HUES64 (cell line): ENCODE measurements at regions not wholly inside any gene's neighbourhood (a gene's known extent, or its start where the extent isn't known, plus 50 kb on each side); places are given as distances from the start of the nearest gene placed in this dataset.
"Not testable (repeated sequence)": the region's sequence is repeated elsewhere in the genome, so short reads cannot be mapped to it uniquely, and the experiment has no call there.

Experiments used
- H3K27ac ChIP-seq: 2 replicates; pipeline ENCODE4 v1.7.0; 2013; ENCODE audit warnings: low read depth, low read length, inconsistent platforms
- H3K27me3 ChIP-seq: 2 replicates; pipeline ENCODE4 v1.6.1; 2013; ENCODE audit warnings: mild to moderate bottlenecking, low read length; ENCODE audit not compliant: insufficient read depth
- H3K36me3 ChIP-seq: 2 replicates; pipeline ENCODE4 v1.6.1; 2013; ENCODE audit warnings: mild to moderate bottlenecking, low read length; ENCODE audit not compliant: insufficient read depth
- H3K4me1 ChIP-seq: 2 replicates; pipeline ENCODE4 v1.6.1; 2013; ENCODE audit warnings: mild to moderate bottlenecking, low read length, moderate library complexity; ENCODE audit not compliant: insufficient read depth
- H3K4me3 ChIP-seq: 2 replicates; pipeline ENCODE4 v1.5.1; 2013; ENCODE audit warnings: mild to moderate bottlenecking, low read length, moderate library complexity
- H3K9ac ChIP-seq: 2 replicates; pipeline ENCODE4 v1.6.1; 2013; ENCODE audit warnings: mild to moderate bottlenecking, low read depth, low read length
- H3K9me3 ChIP-seq: 2 replicates; pipeline ENCODE4 v1.6.1; 2013; ENCODE audit warnings: low read depth, low read length; ENCODE audit not compliant: insufficient read depth
- whole genome bisulfite sequencing: fragments of 150-250, 120-280 bp; methylation state at CpG from one replicate; pipeline ENCODE4 v1.1.7; 2013; ENCODE audit warnings: missing lambda C conversion rate; 5-methylcytosine and 5-hydroxymethylcytosine counted together

- Histone ChIP-seq H3K4me3 (no peak overlapping the region), H3K27ac (no peak overlapping the region), H3K27me3 (no peaks in the 10 kb centered on the region), H3K36me3 (no peaks in the 10 kb centered on the region), H3K9ac (no peak overlapping the region), H3K9me3 (no peaks in the 10 kb centered on the region), H3K4me1 (no peaks in the 10 kb centered on the region)
- WGBS = 96% methylated on average over 5 of the region's 5 CpGs
Observed at GRCh38 chr18:55699233-55699765, 111.3 kb upstream of the TCF4 start.

GRCh38 chr18:55696811-55697210 is 108.8 kb upstream of the TCF4 start:
- Histone ChIP-seq H3K4me1 (no peaks in the 10 kb centered on the region), H3K9me3 (no peaks in the 10 kb centered on the region), H3K4me3 (no peak overlapping the region), H3K27ac (no peak overlapping the region), H3K36me3 (no peaks in the 10 kb centered on the region), H3K27me3 (no peaks in the 10 kb centered on the region), H3K9ac (no peak overlapping the region)
- 90% methylated on average over 3 of the region's 3 CpGs for WGBS

- no peak overlapping the region for H3K9ac ChIP-seq
- no peaks in the 10 kb centered on the region for H3K4me1 ChIP-seq
- no peaks in the 10 kb centered on the region for H3K36me3 ChIP-seq
- H3K9me3 ChIP-seq = no peaks in the 10 kb centered on the region
- no peak overlapping the region for H3K4me3 ChIP-seq
- H3K27me3 ChIP-seq = no peaks in the 10 kb centered on the region
- no peak overlapping the region for H3K27ac ChIP-seq
Observed at GRCh38 chr18:55695091-55695490, 107.1 kb upstream of the TCF4 start.

GRCh38 chr18:55694291-55694690 is 106.3 kb upstream of the TCF4 start:
- Histone ChIP-seq H3K27ac (no peak overlapping the region), H3K36me3 (no peaks in the 10 kb centered on the region), H3K9ac (no peak overlapping the region), H3K9me3 (no peaks in the 10 kb centered on the region), H3K4me3 (no peak overlapping the region), H3K4me1 (no peaks in the 10 kb centered on the region), H3K27me3 (no peaks in the 10 kb centered on the region)
- 97% methylated on average over 1 of the region's 1 CpG for WGBS

- Histone ChIP-seq H3K4me1 (no peaks in the 10 kb centered on the region), H3K27me3 (no peaks in the 10 kb centered on the region), H3K27ac (no peak overlapping the region)
Observed at GRCh38 chr18:55688030-55688429, 100.0 kb upstream of the TCF4 start.

GRCh38 chr18:55687106-55687505 is 99.1 kb upstream of the TCF4 start:
- Histone ChIP-seq H3K27ac (no peak overlapping the region), H3K27me3 (no peaks in the 10 kb centered on the region), H3K9ac (no peak overlapping the region), H3K4me3 (no peak overlapping the region), H3K9me3 (no peaks in the 10 kb centered on the region), H3K4me1 (no peaks in the 10 kb centered on the region), H3K36me3 (no peaks in the 10 kb centered on the region)
- 93% methylated on average over 2 of the region's 3 CpGs for WGBS

More at GRCh38 chr18:55688030-55688429, 100.0 kb upstream of the TCF4 start:
- no peaks in the 10 kb centered on the region for H3K9me3 ChIP-seq
- H3K9ac ChIP-seq = no peak overlapping the region
- no peak overlapping the region for H3K4me3 ChIP-seq
- H3K36me3 ChIP-seq = no peaks in the 10 kb centered on the region
- 96% methylated on average over 4 of the region's 4 CpGs for WGBS

- H3K9me3 ChIP-seq = no peaks in the 10 kb centered on the region
- no peaks in the 10 kb centered on the region for H3K4me1 ChIP-seq
- H3K36me3 ChIP-seq = no peaks in the 10 kb centered on the region
- H3K27ac ChIP-seq = no peak overlapping the region
- no peaks in the 10 kb centered on the region for H3K27me3 ChIP-seq
- no peak overlapping the region for H3K4me3 ChIP-seq
- H3K9ac ChIP-seq = no peak overlapping the region
Observed at GRCh38 chr18:55685638-55686037, 97.6 kb upstream of the TCF4 start.

- no peaks in the 10 kb centered on the region for H3K4me1 ChIP-seq
- WGBS = 95% methylated on average over 12 of the region's 12 CpGs
- H3K27me3 ChIP-seq = no peaks in the 10 kb centered on the region
- no peak overlapping the region for H3K4me3 ChIP-seq
- H3K36me3 ChIP-seq = no peaks in the 10 kb centered on the region
- no peaks in the 10 kb centered on the region for H3K9me3 ChIP-seq
- H3K9ac ChIP-seq = no peak overlapping the region
- no peak overlapping the region for H3K27ac ChIP-seq
Observed at GRCh38 chr18:55672574-55673361, 84.8 kb upstream of the TCF4 start.

GRCh38 chr18:55665506-55665905 is 77.5 kb upstream of the TCF4 start:
- Histone ChIP-seq H3K9ac (no peak overlapping the region), H3K4me3 (no peak overlapping the region), H3K9me3 (no peaks in the 10 kb centered on the region), H3K27ac (no peak overlapping the region), H3K36me3 (no peaks in the 10 kb centered on the region), H3K27me3 (no peaks in the 10 kb centered on the region), H3K4me1 (no peaks in the 10 kb centered on the region)
- WGBS = 92% methylated on average over 5 of the region's 5 CpGs

GRCh38 chr18:55664758-55665400 is 76.9 kb upstream of the TCF4 start:
- H3K27me3 ChIP-seq, H3K36me3 ChIP-seq, H3K4me1 ChIP-seq, H3K4me3 ChIP-seq, H3K9me3 ChIP-seq, H3K9ac ChIP-seq, H3K27ac ChIP-seq: not testable (repeated sequence)
- WGBS = 96% methylated on average over 44 of the region's 45 CpGs

GRCh38 chr18:55663891-55664290 is 75.9 kb upstream of the TCF4 start:
- no peaks in the 10 kb centered on the region for H3K27me3 ChIP-seq
- no peak overlapping the region for H3K9ac ChIP-seq
- WGBS = over 99% methylated on average over 4 of the region's 4 CpGs

More at GRCh38 chr18:55663891-55664290, 75.9 kb upstream of the TCF4 start:
- H3K27ac ChIP-seq = no peak overlapping the region
- no peaks in the 10 kb centered on the region for H3K4me1 ChIP-seq
- no peaks in the 10 kb centered on the region for H3K9me3 ChIP-seq
- H3K4me3 ChIP-seq = no peak overlapping the region
- H3K36me3 ChIP-seq = no peaks in the 10 kb centered on the region
